ENCODE measurements at regions not wholly inside any gene's neighbourhood (a gene's known extent, or its start where the extent isn't known, plus 50 kb on each side); places are given as distances from the start of the nearest gene placed in this dataset.

- no peak for TF ChIP-seq POLR2AphosphoS5 (IDR thresholded peaks at IDR 0.05; ENCODE audit: low read depth)
- no peak for TF ChIP-seq CREB1 (CRISPR knock-in tag; IDR thresholded peaks at IDR 0.05; ENCODE audit: low read depth)
- no peak for TF ChIP-seq REST (IDR thresholded peaks at IDR 0.05; ENCODE audit: unreplicated experiment)
- no peak for TF ChIP-seq NANOG (IDR thresholded peaks at IDR 0.05; ENCODE audit: borderline replicate concordance)
- no peak for TF ChIP-seq EZH2 (IDR thresholded peaks at IDR 0.05; ENCODE audit: low read depth, unreplicated experiment)
- TF ChIP-seq EZH2phosphoT487 (IDR thresholded peaks at IDR 0.05; ENCODE audit: unreplicated experiment): no peak
- TF ChIP-seq ETS1 (IDR thresholded peaks at IDR 0.05): no peak
- TF ChIP-seq JUNB (IDR thresholded peaks at IDR 0.05; ENCODE audit: unreplicated experiment): no peak
- TF ChIP-seq CTCF (conservative IDR thresholded peaks at IDR 0.05; ENCODE audit: low read depth in 2 of 2): no peak
- no peak for TF ChIP-seq STAT1 (IDR thresholded peaks at IDR 0.05; ENCODE audit: unreplicated experiment)
These were observed 484.0 kb downstream of the UTRN start (continued) for GRCh38 chr6:144769142-144769541.

- peaks cover 17% of the 10 kb centered on the region; the same call in 2 of the 3 replicates for H3K36me3 Mint-ChIP-seq (ENCODE audit: low read depth)
- Histone ChIP-seq H3K9me2 (ENCODE audit: insufficient read depth) (no peaks in the 10 kb centered on the region), H3K4me1 (ENCODE audit: insufficient read depth) (peaks cover 5% of the 10 kb centered on the region), H3K79me2 (replicated peaks; ENCODE audit: insufficient read depth) (no peaks in the 10 kb centered on the region), H3K36me3 (ENCODE audit: insufficient read depth) (no peaks in the 10 kb centered on the region), H3K4me3 (no peak overlapping the region), H3K27me3 (ENCODE audit: insufficient read depth) (no peaks in the 10 kb centered on the region), H2AFZ (no peak overlapping the region), H3F3A (replicated peaks; ENCODE audit: low read depth) (no peaks in the 10 kb centered on the region), H3K4me2 (no peak overlapping the region), H3K27ac (ENCODE audit: low read depth) (no peak overlapping the region), H4K20me1 (replicated peaks; ENCODE audit: insufficient read depth) (no peaks in the 10 kb centered on the region)
- H3K27ac Mint-ChIP-seq: no peak overlapping the region
- no peaks in the 10 kb centered on the region for H3K27me3 Mint-ChIP-seq (ENCODE audit: insufficient read depth, low read depth, poor library complexity)
- no peak overlapping the region for H3K4me3 Mint-ChIP-seq
- DNase-seq (ENCODE audit: low spot score) (no peak), ATAC-seq (no peak)
- no peaks in the 10 kb centered on the region; the same call in 2 of the 3 replicates for H3K9me3 Mint-ChIP-seq
- peaks cover 20% of the 10 kb centered on the region for H3K4me1 Mint-ChIP-seq
- TF ChIP-seq JUNB (IDR thresholded peaks at IDR 0.05; ENCODE audit: unreplicated experiment): no peak
- TF ChIP-seq EZH2 (IDR thresholded peaks at IDR 0.05; ENCODE audit: low read depth, unreplicated experiment): no peak
- no peak for TF ChIP-seq NANOG (IDR thresholded peaks at IDR 0.05; ENCODE audit: borderline replicate concordance)
- TF ChIP-seq STAT1 (IDR thresholded peaks at IDR 0.05; ENCODE audit: unreplicated experiment): no peak
- TF ChIP-seq ZNF462 (CRISPR knock-in tag; IDR thresholded peaks at IDR 0.05): no peak
- no peak for TF ChIP-seq CREB1 (CRISPR knock-in tag; IDR thresholded peaks at IDR 0.05; ENCODE audit: low read depth)
These were observed 491.1 kb downstream of the UTRN start for GRCh38 chr6:144776031-144776819.

Data from GM23338 (cell line).